Kidney epithelial cell (primary cell): ENCODE measurements at regions not wholly inside any gene's neighbourhood (a gene's known extent, or its start where the extent isn't known, plus 50 kb on each side); places are given as distances from the start of the nearest gene placed in this dataset.

Experiments used
- DNase-seq: peaks from one replicate; pipeline ENCODE4 v3.0.0-alpha.2; 2010; ENCODE audit warnings: low read depth
- H3K27me3 ChIP-seq: 2 replicates; pipeline ENCODE4 v1.6.0; 2011; ENCODE audit warnings: low read length; ENCODE audit not compliant: control insufficient read depth, insufficient read depth
- H3K36me3 ChIP-seq: 2 replicates; pipeline ENCODE4 v1.5.1; 2011; ENCODE audit warnings: low read length; ENCODE audit not compliant: control insufficient read depth, insufficient read depth
- H3K4me3 ChIP-seq: 2 replicates; pipeline ENCODE4 v1.5.1; 2011; ENCODE audit warnings: low read depth, mild to moderate bottlenecking, control low read depth, low read length
- TF ChIP-seq, protein P1 (sequence below): IDR thresholded peaks from 2 replicates; pipeline ENCODE4 v1.5.1; 2011; ENCODE audit warnings: mild to moderate bottlenecking, moderate library complexity, low read length, control low read depth, inconsistent platforms; ENCODE audit not compliant: insufficient read depth, poor library complexity, severe bottlenecking

DNA sequence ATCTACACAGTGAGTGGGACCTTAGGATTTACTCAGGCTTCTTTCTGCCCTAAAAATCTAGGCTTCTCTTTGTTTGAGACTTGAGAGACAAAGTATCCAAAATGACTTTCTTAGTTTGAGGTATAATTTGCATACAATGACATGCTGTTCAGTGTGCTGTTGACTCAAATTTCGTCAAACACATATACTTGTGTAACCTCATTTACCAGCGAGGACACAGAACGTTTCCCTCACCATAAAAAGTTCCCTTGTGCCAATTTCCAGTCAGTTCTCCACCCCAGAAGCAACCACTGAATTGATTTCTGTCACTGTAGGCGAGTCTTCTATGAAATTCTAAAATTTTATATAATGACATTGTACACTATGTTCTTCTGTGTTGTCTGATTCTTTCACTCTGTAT, 68.0 kb upstream of the MAF start:
- TF ChIP-seq, protein P1, sequence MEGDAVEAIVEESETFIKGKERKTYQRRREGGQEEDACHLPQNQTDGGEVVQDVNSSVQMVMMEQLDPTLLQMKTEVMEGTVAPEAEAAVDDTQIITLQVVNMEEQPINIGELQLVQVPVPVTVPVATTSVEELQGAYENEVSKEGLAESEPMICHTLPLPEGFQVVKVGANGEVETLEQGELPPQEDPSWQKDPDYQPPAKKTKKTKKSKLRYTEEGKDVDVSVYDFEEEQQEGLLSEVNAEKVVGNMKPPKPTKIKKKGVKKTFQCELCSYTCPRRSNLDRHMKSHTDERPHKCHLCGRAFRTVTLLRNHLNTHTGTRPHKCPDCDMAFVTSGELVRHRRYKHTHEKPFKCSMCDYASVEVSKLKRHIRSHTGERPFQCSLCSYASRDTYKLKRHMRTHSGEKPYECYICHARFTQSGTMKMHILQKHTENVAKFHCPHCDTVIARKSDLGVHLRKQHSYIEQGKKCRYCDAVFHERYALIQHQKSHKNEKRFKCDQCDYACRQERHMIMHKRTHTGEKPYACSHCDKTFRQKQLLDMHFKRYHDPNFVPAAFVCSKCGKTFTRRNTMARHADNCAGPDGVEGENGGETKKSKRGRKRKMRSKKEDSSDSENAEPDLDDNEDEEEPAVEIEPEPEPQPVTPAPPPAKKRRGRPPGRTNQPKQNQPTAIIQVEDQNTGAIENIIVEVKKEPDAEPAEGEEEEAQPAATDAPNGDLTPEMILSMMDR = no peak
- no peak for DNase-seq
- Histone ChIP-seq H3K4me3 (no peak overlapping the region), H3K27me3 (no peaks in the 10 kb centered on the region), H3K36me3 (no peaks in the 10 kb centered on the region)

DNA sequence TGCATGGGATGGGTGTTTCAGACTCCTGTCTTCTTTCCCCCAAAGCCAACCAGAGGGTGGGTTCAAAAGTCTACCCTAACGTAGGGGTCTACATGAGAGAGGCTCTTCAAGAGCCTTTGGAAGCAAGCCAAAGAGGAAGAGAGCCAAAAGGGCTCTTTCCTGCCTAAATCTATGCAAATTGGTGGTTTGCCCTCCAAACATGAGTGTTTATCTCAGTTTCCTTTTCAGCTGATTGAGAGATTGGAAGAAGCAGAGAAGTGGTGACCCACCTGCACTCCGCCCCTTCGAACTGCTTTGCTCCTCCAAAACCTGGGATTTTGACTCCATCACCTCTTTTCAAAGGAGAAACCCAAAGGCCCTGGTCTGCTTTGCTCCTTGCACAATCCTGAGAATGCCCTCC, 65.4 kb upstream of the MAF start:
- no peaks in the 10 kb centered on the region for H3K36me3 ChIP-seq
- no peak for DNase-seq
- H3K4me3 ChIP-seq = no peak overlapping the region
- TF ChIP-seq, protein P1 = no peak
- H3K27me3 ChIP-seq = no peaks in the 10 kb centered on the region

DNA sequence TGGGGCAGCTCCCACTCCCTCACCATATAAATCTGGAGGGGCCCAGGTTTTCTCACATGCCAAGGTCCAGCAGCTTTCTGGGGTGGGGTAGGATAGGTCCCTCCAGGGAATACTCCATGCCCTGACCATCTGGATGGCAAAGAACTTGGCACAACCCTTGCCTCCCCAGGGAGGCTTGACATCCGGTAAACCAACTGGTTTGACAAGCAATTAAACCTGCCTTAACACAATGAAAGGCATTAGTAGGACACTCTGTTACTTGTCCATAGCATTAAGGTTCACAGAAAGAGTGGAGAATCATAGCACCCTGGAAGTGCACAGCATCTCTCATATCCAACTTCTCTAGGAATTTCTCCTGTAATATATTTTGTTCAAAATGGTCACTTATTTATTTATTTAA, 63.9 kb upstream of the MAF start:
- Histone ChIP-seq H3K36me3 (no peaks in the 10 kb centered on the region), H3K27me3 (no peaks in the 10 kb centered on the region), H3K4me3 (no peak overlapping the region)
- DNase-seq = no peak
- TF ChIP-seq, protein P1 = no peak

DNA sequence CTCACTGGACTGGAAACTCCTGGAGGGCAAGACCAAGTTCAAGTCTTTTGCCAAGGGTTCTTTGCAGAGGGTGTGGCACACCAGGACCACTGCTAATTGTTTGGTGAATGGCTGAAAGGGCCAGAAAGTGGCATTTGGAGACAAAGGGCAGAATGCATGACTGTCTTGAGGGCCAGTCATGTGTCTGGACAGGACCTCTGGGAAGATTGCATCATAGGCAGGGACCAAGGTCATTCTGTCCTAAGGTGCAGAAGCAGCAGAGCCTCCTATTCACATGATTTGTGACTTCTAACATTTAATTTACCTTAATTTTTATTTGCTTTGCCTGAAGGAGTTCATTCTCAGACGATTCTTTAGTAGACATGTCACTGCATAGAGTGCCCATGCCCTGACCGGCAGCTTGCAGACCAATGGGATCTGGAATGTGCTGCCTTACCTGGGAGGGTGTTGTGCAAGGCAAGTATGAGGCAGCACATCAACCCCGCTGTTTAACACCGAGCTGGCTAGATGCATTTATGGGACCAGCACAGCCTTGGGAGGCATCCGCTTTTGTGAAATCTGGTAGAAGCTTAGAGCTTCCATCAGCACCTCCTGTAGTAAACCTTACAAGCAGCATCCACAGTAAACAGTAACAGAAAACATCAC, 62.3 kb upstream of the MAF start:
- Histone ChIP-seq H3K4me3 (no peak overlapping the region), H3K27me3 (no peaks in the 10 kb centered on the region), H3K36me3 (no peaks in the 10 kb centered on the region)
- DNase-seq = no peak
- TF ChIP-seq, protein P1 = no peak

DNA sequence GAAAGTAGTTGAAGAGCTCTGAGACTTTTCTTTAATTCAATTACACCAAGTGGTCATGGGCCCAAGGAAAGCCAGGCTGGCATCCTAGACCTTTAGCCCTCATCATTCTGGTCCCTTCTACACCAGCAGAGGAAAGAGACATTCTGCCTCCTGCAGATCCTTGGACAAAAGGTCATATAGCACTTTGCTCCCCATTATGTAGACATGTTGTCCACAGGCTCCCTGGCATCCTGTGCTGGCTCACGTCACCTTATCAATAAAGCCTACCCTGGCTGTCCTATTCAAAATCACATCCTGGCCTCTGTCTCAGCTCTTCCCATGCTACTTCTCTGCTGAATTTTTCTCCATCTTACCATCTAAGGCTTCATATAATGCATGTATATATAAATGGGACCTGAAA, 61.6 kb upstream of the MAF start:
- Histone ChIP-seq H3K36me3 (no peaks in the 10 kb centered on the region), H3K27me3 (no peaks in the 10 kb centered on the region), H3K4me3 (no peak overlapping the region)
- TF ChIP-seq, protein P1 = no peak
- no peak for DNase-seq

DNA sequence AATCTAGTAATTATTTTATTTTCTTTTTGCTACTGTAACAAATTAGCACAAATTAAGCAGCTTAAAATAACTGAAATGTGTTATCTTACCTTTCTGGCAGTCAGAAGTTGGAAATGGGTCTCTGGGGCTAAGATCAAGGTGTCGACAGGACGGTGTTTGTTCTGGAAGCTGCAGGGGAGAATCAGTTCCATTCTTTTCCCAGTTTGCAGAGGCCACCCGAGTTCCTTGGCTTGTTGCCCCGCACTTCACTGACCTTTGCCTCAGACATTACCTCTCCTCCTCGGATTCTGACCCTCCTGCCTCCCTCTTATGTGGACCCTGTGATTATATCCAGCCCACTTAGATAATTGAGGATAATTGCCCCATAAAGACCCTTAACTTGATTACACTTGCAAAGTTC, 61.0 kb upstream of the MAF start:
- no peaks in the 10 kb centered on the region for H3K36me3 ChIP-seq
- TF ChIP-seq, protein P1 = no peak
- H3K27me3 ChIP-seq = no peaks in the 10 kb centered on the region
- no peak overlapping the region for H3K4me3 ChIP-seq
- DNase-seq = no peak
